Lower lobe of right lung (tissue), 2 donors: ENCODE measurements at regions not wholly inside any gene's neighbourhood (a gene's known extent, or its start where the extent isn't known, plus 50 kb on each side); places are given as distances from the start of the nearest gene placed in this dataset.
"Not testable (repeated sequence)": the region's sequence is repeated elsewhere in the genome, so short reads cannot be mapped to it uniquely, and the experiment has no call there.

Experiments used
- ATAC-seq, 2 donors: fragments of 200-7000 bp; cut with Tn5 transposase; one replicate each; pipeline ENCODE4 v1.9.1; 2020 to 2022; ENCODE audit warnings: mild to moderate bottlenecking in 2 of 2, moderate library complexity in 2 of 2
- DNase-seq: peaks from one replicate; pipeline ENCODE4 v3.0.0-alpha.2; 2020
- H3K27ac ChIP-seq: fragments of 200-600 bp; one replicate; pipeline ENCODE4 v1.8.0; 2022
- H3K27me3 ChIP-seq: fragments of 200-600 bp; one replicate; pipeline ENCODE4 v1.8.0; 2022; ENCODE audit warnings: low read depth
- H3K36me3 ChIP-seq: fragments of 200-600 bp; one replicate; pipeline ENCODE4 v1.8.0; 2022; ENCODE audit warnings: mild to moderate bottlenecking
- H3K4me1 ChIP-seq: fragments of 200-600 bp; one replicate; pipeline ENCODE4 v1.8.0; 2022
- H3K4me3 ChIP-seq: fragments of 200-600 bp; one replicate; pipeline ENCODE4 v1.8.0; 2022; ENCODE audit warnings: mild to moderate bottlenecking
- H3K9me3 ChIP-seq: fragments of 200-600 bp; one replicate; pipeline ENCODE4 v1.8.0; 2022
- CTCF ChIP-seq: fragments of 200-600 bp; IDR thresholded peaks from one replicate; pipeline ENCODE4 v1.8.0; 2022; ENCODE audit warnings: antibody characterized with exemption, mild to moderate bottlenecking
- intact Hi-C: fragments of 100-400 bp; cut with DNase I; formaldehyde crosslinking; loops from one replicate; pipeline ENCODE4 v1.11.0; 2022
- donor health status: DM: no; HTN: yes; CAD: no; lungs with severe emphysema.

GRCh38 chr2:49643149-49643548 is 488.8 kb upstream of the FSHR start:
- no peaks in the 10 kb centered on the region for H3K36me3 ChIP-seq
- intact Hi-C loops: no loop called here
- peaks cover 5% of the 10 kb centered on the region for H3K9me3 ChIP-seq
- DNase-seq (no peak), ATAC-seq (no peak)
- H3K4me3 ChIP-seq: no peak overlapping the region
- H3K27ac ChIP-seq: no peak overlapping the region
- no peaks in the 10 kb centered on the region for H3K4me1 ChIP-seq
- no peaks in the 10 kb centered on the region for H3K27me3 ChIP-seq
- no peak for TF ChIP-seq CTCF

DNA sequence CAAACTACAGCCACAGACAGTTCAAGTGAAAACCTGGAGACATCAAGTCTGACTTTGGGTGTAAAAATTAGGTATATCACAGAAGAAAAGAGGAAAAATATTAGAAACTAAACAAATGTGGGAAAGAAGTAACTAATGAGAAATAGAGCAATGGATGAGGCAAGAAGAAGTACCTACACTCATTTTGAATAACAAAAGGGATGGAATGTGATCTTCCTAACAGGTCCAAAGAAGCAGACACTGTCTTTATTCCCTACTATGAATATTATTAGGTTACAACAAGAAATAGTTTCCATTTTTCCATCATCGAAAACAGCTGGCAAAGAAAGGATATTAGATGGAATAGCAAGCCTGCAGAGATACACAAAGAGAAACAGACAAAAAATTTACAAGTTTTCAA is 486.3 kb upstream of the FSHR start:
- DNase-seq (no peak), ATAC-seq (no peak)
- Histone ChIP-seq H3K36me3 (no peaks in the 10 kb centered on the region), H3K27me3 (no peaks in the 10 kb centered on the region), H3K4me1 (no peaks in the 10 kb centered on the region), H3K27ac (no peak overlapping the region), H3K9me3 (no peaks in the 10 kb centered on the region), H3K4me3 (no peak overlapping the region)
- intact Hi-C loops: no loop called here
- no peak for TF ChIP-seq CTCF

DNA sequence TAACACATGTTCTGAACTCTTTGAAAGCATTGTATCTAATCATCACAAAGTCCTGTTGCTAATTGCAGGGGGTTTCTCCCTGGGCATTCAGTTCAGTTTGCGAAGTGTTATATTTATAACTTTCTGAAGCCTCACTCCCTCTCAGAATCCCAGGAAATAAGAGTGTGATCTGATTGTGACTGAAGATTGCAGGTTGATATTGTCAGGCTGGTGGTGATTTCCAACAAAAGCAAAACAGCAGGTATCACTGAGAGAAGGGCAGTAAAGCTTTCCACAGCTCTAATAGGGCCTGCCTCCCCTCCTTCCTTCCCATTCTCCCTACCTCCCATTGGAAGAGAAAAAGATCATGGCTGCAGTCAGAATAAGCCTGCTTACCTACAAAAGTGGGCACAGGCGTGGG is 466.7 kb upstream of the FSHR start:
- intact Hi-C loops: no loop called here
- H3K36me3 ChIP-seq: no peaks in the 10 kb centered on the region
- no peak for TF ChIP-seq CTCF
- H3K4me3 ChIP-seq: no peak overlapping the region
- no peaks in the 10 kb centered on the region for H3K4me1 ChIP-seq
- no peaks in the 10 kb centered on the region for H3K27me3 ChIP-seq
- ATAC-seq (no peak), DNase-seq (no peak)
- H3K9me3 ChIP-seq: no peaks in the 10 kb centered on the region
- H3K27ac ChIP-seq: no peak overlapping the region

DNA sequence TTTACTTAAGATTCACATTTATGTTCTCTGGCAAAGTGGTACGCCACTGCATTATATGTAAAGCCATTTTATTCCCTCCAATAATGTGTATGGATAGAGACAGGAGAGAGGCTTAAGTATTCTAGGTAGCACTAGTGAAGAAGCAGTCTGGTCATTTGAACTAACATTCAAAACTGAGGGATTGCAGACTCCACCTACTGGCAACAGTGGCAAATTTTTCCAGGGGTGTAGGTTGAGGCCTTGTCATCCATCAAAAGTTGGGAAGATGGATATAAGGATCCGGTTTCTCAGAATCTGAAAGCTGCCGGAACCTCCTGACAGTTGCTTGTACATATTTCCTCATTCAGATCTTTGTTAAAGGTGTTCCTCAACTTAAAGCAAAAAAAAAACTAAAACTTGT is 465.5 kb upstream of the FSHR start:
- ATAC-seq (no peak), DNase-seq (no peak)
- intact Hi-C loops: no loop called here
- Histone ChIP-seq H3K9me3 (no peaks in the 10 kb centered on the region), H3K4me3 (no peak overlapping the region), H3K36me3 (no peaks in the 10 kb centered on the region), H3K27ac (no peak overlapping the region), H3K27me3 (no peaks in the 10 kb centered on the region), H3K4me1 (no peaks in the 10 kb centered on the region)
- TF ChIP-seq CTCF: no peak

DNA sequence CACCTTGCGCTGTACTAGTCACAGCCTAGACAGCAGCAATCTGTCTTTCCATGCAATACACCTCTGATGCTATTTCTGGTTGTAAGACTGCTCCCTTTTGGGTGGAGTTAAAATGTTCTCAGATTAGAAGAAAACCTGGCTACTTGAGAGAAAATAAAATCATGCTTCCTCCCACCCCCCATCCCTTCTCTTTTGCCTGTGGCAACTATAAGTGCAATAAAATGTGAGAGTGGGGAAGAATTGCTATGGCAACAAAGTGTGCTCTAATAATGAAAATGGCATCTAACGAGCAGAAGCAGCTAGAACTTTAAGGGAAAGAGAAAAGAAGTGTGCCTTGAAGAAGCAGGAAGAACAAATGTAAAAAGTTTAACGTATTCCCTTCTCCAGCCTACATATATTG is 464.2 kb upstream of the FSHR start:
- no peaks in the 10 kb centered on the region for H3K27me3 ChIP-seq
- DNase-seq: no peak
- TF ChIP-seq CTCF: no peak
- no peaks in the 10 kb centered on the region for H3K9me3 ChIP-seq
- intact Hi-C loops: no loop called here
- no peaks in the 10 kb centered on the region for H3K36me3 ChIP-seq
- ATAC-seq: no peak
- no peaks in the 10 kb centered on the region for H3K4me1 ChIP-seq
- H3K27ac ChIP-seq: no peak overlapping the region
- no peak overlapping the region for H3K4me3 ChIP-seq

GRCh38 chr2:49616800-49617199 is 462.5 kb upstream of the FSHR start:
- H3K36me3 ChIP-seq: no peaks in the 10 kb centered on the region
- H3K27ac ChIP-seq: no peak overlapping the region
- H3K27me3 ChIP-seq: no peaks in the 10 kb centered on the region
- peak; percentile 38 for TF ChIP-seq CTCF
- DNase-seq (no peak), ATAC-seq (peak in 1 of 2 donors; percentile 27)
- intact Hi-C loops: no loop called here
- no peaks in the 10 kb centered on the region for H3K4me1 ChIP-seq
- H3K4me3 ChIP-seq: no peak overlapping the region
- H3K9me3 ChIP-seq: no peaks in the 10 kb centered on the region

GRCh38 chr2:49611796-49612195 is 457.5 kb upstream of the FSHR start:
- H3K4me3 ChIP-seq, H3K9me3 ChIP-seq, H3K27ac ChIP-seq, H3K27me3 ChIP-seq, ATAC-seq, DNase-seq, H3K4me1 ChIP-seq, intact Hi-C loops, H3K36me3 ChIP-seq: not testable (repeated sequence)
